ENCODE measurements at regions not wholly inside any gene's neighbourhood (a gene's known extent, or its start where the extent isn't known, plus 50 kb on each side); places are given as distances from the start of the nearest gene placed in this dataset.

DNA sequence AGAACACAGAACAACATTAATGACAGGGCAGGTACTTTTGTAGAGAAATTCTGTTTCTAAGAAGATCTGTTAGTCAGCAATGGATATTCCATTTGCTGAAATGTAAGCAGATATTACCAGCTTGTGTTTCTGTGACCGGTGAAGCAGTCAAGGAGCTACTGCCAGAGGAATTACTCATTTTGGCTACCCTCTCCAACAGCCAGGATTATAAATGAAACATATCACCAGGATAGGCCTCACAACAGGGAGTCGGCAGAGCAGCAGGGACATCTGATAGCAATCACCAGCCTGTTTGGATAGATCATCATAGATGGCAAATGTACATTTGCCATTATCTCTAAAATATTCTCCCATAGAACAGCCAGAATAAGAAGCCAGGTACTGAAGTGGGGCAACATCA is 440.7 kb downstream of the KCNH5 start:
- H3K27me3 ChIP-seq: peaks cover 0 to 3% (median 0%) of the 10 kb centered on the region in 4 donors
- ATAC-seq: no peak
- H3K4me3 ChIP-seq: no peak overlapping the region
- no peaks in the 10 kb centered on the region for H3K9me3 ChIP-seq
- no peak for FAIRE-seq
- TF ChIP-seq, protein P1, sequence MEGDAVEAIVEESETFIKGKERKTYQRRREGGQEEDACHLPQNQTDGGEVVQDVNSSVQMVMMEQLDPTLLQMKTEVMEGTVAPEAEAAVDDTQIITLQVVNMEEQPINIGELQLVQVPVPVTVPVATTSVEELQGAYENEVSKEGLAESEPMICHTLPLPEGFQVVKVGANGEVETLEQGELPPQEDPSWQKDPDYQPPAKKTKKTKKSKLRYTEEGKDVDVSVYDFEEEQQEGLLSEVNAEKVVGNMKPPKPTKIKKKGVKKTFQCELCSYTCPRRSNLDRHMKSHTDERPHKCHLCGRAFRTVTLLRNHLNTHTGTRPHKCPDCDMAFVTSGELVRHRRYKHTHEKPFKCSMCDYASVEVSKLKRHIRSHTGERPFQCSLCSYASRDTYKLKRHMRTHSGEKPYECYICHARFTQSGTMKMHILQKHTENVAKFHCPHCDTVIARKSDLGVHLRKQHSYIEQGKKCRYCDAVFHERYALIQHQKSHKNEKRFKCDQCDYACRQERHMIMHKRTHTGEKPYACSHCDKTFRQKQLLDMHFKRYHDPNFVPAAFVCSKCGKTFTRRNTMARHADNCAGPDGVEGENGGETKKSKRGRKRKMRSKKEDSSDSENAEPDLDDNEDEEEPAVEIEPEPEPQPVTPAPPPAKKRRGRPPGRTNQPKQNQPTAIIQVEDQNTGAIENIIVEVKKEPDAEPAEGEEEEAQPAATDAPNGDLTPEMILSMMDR (IDR thresholded peaks at IDR 0.05): no peak
- no peaks in the 10 kb centered on the region for H3K36me3 ChIP-seq
- intact Hi-C loops (cut with DNase I): no loop called here
- H3K27ac ChIP-seq: no peak overlapping the region
- no peak for DNase-seq
- 72 to 94% methylated on average over 2 of the region's 2 CpGs for WGBS, 2 donors
- no peaks in the 10 kb centered on the region for H3K4me1 ChIP-seq

GRCh38 chr14:62614122-62614521 is 431.1 kb downstream of the KCNH5 start:
- Histone ChIP-seq H3K4me3 (no peak overlapping the region), H3K36me3 (no peaks in the 10 kb centered on the region), H3K27me3 (no peaks in the 10 kb centered on the region), H3K9me3 (no peaks in the 10 kb centered on the region), H3K4me1 (no peaks in the 10 kb centered on the region), H3K27ac (no peak overlapping the region)
- ATAC-seq (no peak), DNase-seq (no peak), FAIRE-seq (no peak)
- TF ChIP-seq, protein P1 (IDR thresholded peaks at IDR 0.05): no peak
- intact Hi-C loops (cut with DNase I): no loop called here
- WGBS, 2 donors: 19 to 20% methylated on average over 3 of the region's 3 CpGs

- ATAC-seq: no peak
- no peaks in the 10 kb centered on the region for H3K9me3 ChIP-seq
- TF ChIP-seq, protein P1 (IDR thresholded peaks at IDR 0.05): no peak
- H3K4me1 ChIP-seq: no peaks in the 10 kb centered on the region
- no peak overlapping the region for H3K27ac ChIP-seq
- no peaks in the 10 kb centered on the region for H3K36me3 ChIP-seq
- WGBS, 2 donors: 57 to 66% methylated on average over 4 of the region's 4 CpGs
- no peak for FAIRE-seq
- no peak overlapping the region for H3K4me3 ChIP-seq
- no peak for DNase-seq
- no peaks in the 10 kb centered on the region for H3K27me3 ChIP-seq
- intact Hi-C loops (cut with DNase I): no loop called here
These were observed 428.6 kb downstream of the KCNH5 start for GRCh38 chr14:62616668-62617067.

DNA sequence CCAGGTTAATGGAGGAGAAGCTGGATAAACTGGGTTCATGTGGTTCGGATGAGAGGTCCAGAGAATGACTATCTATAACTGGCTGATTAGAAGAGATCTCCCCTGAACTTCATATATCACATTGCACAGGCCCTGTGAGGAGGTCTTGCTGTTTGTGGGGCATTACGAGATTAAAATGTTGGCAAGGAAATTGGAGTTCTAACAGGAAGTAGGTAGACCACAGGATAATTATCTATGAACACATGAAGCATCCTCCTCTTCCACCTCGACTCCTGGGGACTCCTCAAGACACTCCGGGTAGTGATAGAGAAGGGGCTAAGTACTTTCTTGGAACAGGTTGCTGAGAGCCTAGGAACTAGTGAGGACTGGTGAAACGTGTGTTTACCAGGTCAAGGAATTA is 418.8 kb downstream of the KCNH5 start:
- H3K9me3 ChIP-seq: no peaks in the 10 kb centered on the region
- H3K27me3 ChIP-seq: no peaks in the 10 kb centered on the region
- TF ChIP-seq, protein P1 (IDR thresholded peaks at IDR 0.05): no peak
- intact Hi-C loops (cut with DNase I): no loop called here
- no peaks in the 10 kb centered on the region for H3K36me3 ChIP-seq
- H3K4me1 ChIP-seq: no peaks in the 10 kb centered on the region
- 56 to 72% methylated on average over 5 of the region's 5 CpGs for WGBS, 2 donors
- DNase-seq (no peak), ATAC-seq (no peak), FAIRE-seq (no peak)
- H3K27ac ChIP-seq: no peak overlapping the region
- H3K4me3 ChIP-seq: no peak overlapping the region

GRCh38 chr14:62629176-62629725 is 416.0 kb downstream of the KCNH5 start:
- no peak overlapping the region for H3K4me3 ChIP-seq
- no peak overlapping the region for H3K27ac ChIP-seq
- intact Hi-C loops (cut with DNase I): no loop called here
- WGBS, 2 donors: 33 to 41% methylated on average over 9 of the region's 9 CpGs
- no peaks in the 10 kb centered on the region for H3K27me3 ChIP-seq
- DNase-seq (no peak), FAIRE-seq (no peak), ATAC-seq (no peak)
- no peaks in the 10 kb centered on the region for H3K9me3 ChIP-seq
- no peaks in the 10 kb centered on the region for H3K36me3 ChIP-seq
- H3K4me1 ChIP-seq: no peaks in the 10 kb centered on the region
- TF ChIP-seq, protein P1 (IDR thresholded peaks at IDR 0.05): no peak
